ENCODE measurements at regions not wholly inside any gene's neighbourhood (a gene's known extent, or its start where the extent isn't known, plus 50 kb on each side); places are given as distances from the start of the nearest gene placed in this dataset.

DNA sequence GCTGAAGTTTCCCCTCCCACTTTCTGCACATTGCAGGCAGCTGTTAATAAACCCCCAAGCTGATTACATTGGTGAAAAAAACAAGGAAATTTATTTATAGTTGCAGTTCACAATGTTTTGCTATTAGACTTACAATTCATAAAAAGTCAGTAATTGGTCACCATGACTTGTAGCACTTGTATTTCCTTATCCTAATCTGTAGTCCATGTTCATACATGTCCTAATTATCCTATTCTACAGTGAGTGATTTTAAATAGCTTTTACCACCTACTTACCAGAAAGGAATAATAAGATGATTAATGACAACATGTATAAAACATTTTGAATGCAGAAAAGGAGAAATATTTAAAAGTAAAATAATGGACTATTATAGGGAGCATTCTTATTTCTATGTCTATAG is 760.0 kb upstream of the RIOK2 start:
- no peak for TF ChIP-seq ZNF396 (CRISPR knock-in tag; IDR thresholded peaks at IDR 0.05; ENCODE audit: borderline replicate concordance)
- TF ChIP-seq, protein P1, sequence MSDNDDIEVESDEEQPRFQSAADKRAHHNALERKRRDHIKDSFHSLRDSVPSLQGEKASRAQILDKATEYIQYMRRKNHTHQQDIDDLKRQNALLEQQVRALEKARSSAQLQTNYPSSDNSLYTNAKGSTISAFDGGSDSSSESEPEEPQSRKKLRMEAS (CRISPR knock-in tag; IDR thresholded peaks at IDR 0.05) = no peak
- TF ChIP-seq, protein P2, sequence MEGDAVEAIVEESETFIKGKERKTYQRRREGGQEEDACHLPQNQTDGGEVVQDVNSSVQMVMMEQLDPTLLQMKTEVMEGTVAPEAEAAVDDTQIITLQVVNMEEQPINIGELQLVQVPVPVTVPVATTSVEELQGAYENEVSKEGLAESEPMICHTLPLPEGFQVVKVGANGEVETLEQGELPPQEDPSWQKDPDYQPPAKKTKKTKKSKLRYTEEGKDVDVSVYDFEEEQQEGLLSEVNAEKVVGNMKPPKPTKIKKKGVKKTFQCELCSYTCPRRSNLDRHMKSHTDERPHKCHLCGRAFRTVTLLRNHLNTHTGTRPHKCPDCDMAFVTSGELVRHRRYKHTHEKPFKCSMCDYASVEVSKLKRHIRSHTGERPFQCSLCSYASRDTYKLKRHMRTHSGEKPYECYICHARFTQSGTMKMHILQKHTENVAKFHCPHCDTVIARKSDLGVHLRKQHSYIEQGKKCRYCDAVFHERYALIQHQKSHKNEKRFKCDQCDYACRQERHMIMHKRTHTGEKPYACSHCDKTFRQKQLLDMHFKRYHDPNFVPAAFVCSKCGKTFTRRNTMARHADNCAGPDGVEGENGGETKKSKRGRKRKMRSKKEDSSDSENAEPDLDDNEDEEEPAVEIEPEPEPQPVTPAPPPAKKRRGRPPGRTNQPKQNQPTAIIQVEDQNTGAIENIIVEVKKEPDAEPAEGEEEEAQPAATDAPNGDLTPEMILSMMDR (IDR thresholded peaks at IDR 0.05) = no peak
- TF ChIP-seq, protein P3, sequence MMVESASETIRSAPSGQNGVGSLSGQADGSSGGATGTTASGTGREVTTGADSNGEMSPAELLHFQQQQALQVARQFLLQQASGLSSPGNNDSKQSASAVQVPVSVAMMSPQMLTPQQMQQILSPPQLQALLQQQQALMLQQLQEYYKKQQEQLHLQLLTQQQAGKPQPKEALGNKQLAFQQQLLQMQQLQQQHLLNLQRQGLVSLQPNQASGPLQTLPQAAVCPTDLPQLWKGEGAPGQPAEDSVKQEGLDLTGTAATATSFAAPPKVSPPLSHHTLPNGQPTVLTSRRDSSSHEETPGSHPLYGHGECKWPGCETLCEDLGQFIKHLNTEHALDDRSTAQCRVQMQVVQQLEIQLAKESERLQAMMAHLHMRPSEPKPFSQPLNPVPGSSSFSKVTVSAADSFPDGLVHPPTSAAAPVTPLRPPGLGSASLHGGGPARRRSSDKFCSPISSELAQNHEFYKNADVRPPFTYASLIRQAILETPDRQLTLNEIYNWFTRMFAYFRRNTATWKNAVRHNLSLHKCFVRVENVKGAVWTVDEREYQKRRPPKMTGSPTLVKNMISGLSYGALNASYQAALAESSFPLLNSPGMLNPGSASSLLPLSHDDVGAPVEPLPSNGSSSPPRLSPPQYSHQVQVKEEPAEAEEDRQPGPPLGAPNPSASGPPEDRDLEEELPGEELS (CRISPR knock-in tag; IDR thresholded peaks at IDR 0.05) = no peak
- TF ChIP-seq, protein P4, sequence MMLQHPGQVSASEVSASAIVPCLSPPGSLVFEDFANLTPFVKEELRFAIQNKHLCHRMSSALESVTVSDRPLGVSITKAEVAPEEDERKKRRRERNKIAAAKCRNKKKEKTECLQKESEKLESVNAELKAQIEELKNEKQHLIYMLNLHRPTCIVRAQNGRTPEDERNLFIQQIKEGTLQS (CRISPR knock-in tag; conservative IDR thresholded peaks at IDR 0.05) = no peak
- TF ChIP-seq NFE2L1 (CRISPR knock-in tag; IDR thresholded peaks at IDR 0.05) = no peak
- TF ChIP-seq NFYB (CRISPR knock-in tag; conservative IDR thresholded peaks at IDR 0.05; ENCODE audit: low read depth) = no peak
- no peak for TF ChIP-seq ETV6 (CRISPR knock-in tag; IDR thresholded peaks at IDR 0.05)
- no peak for TF ChIP-seq ZBTB21 (CRISPR knock-in tag; IDR thresholded peaks at IDR 0.05; ENCODE audit: borderline replicate concordance)
- TF ChIP-seq, protein P5, sequence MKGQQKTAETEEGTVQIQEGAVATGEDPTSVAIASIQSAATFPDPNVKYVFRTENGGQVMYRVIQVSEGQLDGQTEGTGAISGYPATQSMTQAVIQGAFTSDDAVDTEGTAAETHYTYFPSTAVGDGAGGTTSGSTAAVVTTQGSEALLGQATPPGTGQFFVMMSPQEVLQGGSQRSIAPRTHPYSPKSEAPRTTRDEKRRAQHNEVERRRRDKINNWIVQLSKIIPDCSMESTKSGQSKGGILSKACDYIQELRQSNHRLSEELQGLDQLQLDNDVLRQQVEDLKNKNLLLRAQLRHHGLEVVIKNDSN (CRISPR knock-in tag; IDR thresholded peaks at IDR 0.05) = no peak
- TF ChIP-seq, protein P6, sequence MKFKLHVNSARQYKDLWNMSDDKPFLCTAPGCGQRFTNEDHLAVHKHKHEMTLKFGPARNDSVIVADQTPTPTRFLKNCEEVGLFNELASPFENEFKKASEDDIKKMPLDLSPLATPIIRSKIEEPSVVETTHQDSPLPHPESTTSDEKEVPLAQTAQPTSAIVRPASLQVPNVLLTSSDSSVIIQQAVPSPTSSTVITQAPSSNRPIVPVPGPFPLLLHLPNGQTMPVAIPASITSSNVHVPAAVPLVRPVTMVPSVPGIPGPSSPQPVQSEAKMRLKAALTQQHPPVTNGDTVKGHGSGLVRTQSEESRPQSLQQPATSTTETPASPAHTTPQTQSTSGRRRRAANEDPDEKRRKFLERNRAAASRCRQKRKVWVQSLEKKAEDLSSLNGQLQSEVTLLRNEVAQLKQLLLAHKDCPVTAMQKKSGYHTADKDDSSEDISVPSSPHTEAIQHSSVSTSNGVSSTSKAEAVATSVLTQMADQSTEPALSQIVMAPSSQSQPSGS (CRISPR knock-in tag; IDR thresholded peaks at IDR 0.05; ENCODE audit: borderline replicate concordance, low read depth) = no peak

All from WTC11 (cell line).